HEK293T (cell line): ENCODE measurements at regions not wholly inside any gene's neighbourhood (a gene's known extent, or its start where the extent isn't known, plus 50 kb on each side); places are given as distances from the start of the nearest gene placed in this dataset.

ENCODE experiments used
- CTBP1 ChIP-seq: fragments of 450-650 bp; IDR thresholded peaks from 2 replicates; pipeline ENCODE4 v1.6.1; 2016; ENCODE audit warnings: borderline replicate concordance
- ELF4 ChIP-seq: fragments of 450-650 bp; IDR thresholded peaks from 2 replicates; pipeline ENCODE4 v1.6.1; 2017; ENCODE audit warnings: antibody characterized with exemption
- FOXA1 ChIP-seq: fragments of 450-650 bp; IDR thresholded peaks from 2 replicates; pipeline ENCODE4 v1.6.1; 2016; ENCODE audit warnings: mild to moderate bottlenecking
- FOXM1 ChIP-seq: fragments of 450-650 bp; IDR thresholded peaks from 2 replicates; pipeline ENCODE4 v1.6.1; 2017; ENCODE audit warnings: mild to moderate bottlenecking, borderline replicate concordance
- HDGF ChIP-seq: fragments of 450-650 bp; IDR thresholded peaks from 2 replicates; pipeline ENCODE4 v1.6.1; 2017; ENCODE audit warnings: antibody characterized with exemption, borderline replicate concordance
- TARDBP ChIP-seq: fragments of 450-650 bp; IDR thresholded peaks from 2 replicates; pipeline ENCODE4 v1.6.1; 2016

DNA sequence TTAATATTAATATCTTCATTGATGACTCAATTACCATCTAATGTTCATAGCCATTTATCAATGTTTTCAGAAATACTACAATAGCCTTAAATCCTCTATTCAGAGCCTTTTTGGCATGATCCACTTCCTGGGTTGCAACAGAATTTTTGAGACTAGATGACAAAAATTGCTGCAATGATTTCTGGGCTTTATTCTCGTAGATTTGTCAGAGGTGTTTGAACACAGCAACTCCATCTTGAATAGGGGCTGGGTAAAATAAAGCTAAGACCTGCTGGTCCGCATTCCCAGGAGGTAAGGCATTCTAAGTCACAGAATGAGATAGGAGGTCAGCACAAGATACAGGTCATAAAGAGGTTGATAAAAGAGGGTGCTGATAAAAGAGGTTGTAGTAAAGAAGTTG, 165.8 kb upstream of the CNOT2 start:
- TF ChIP-seq FOXA1, result no peak
- no peak for TF ChIP-seq HDGF
- TF ChIP-seq FOXM1, result no peak
- no peak for TF ChIP-seq TARDBP
- no peak for TF ChIP-seq CTBP1
- no peak for TF ChIP-seq ELF4
